PC-3 (cell line): ENCODE measurements at regions not wholly inside any gene's neighbourhood (a gene's known extent, or its start where the extent isn't known, plus 50 kb on each side); places are given as distances from the start of the nearest gene placed in this dataset.

Source experiments
- CTCF ChIP-seq: fragments of 300-600 bp; sonication (generic); conservative IDR thresholded peaks from 2 replicates; pipeline ENCODE4 v1.5.1; 2017; ENCODE audit warnings: antibody characterized with exemption, low read depth, mild to moderate bottlenecking, low read length
- EZH2 ChIP-seq: fragments of 300-600 bp; sonication (generic); IDR thresholded peaks from one replicate; pipeline ENCODE4 v1.6.1; 2017; ENCODE audit warnings: antibody characterized with exemption, mild to moderate bottlenecking, low read length; ENCODE audit not compliant: unreplicated experiment
- EZH2phosphoT487 ChIP-seq: fragments of 300-600 bp; sonication (generic); IDR thresholded peaks from 2 replicates; pipeline ENCODE4 v1.6.1; 2018; ENCODE audit warnings: mild to moderate bottlenecking, antibody characterized with exemption, low read length, borderline replicate concordance

DNA sequence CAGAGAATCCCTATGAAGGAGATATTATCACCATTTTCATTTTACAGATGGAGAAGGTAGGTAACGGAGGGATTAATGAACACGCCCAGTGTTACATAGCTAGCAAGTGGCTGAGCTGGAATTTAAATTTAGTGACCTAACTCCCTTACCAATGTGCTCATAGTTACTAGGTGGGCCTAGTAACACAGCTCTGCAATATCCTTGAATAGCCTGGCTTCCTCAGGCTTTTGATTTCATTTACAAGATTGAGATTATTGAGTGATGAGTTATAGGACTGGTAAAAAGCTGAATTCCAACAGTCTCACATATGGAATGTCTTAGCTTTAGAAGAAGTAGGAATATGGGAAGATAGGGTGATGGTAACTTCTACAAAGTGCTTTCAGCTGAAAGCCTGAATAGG, 336.3 kb upstream of the KIF2A start:
- no peak for TF ChIP-seq CTCF
- TF ChIP-seq EZH2: no peak
- TF ChIP-seq EZH2phosphoT487: no peak
